GM12878 (cell line): ENCODE measurements at regions not wholly inside any gene's neighbourhood (a gene's known extent, or its start where the extent isn't known, plus 50 kb on each side); places are given as distances from the start of the nearest gene placed in this dataset.

Experiments used
- CREB1 ChIP-seq: IDR thresholded peaks from 2 replicates; pipeline ENCODE4 v1.6.1; 2012; ENCODE audit warnings: low read depth, mild to moderate bottlenecking, inconsistent platforms
- EED ChIP-seq: sonication (generic); IDR thresholded peaks from 2 replicates; pipeline ENCODE4 v1.6.1; 2016; ENCODE audit warnings: antibody characterized with exemption, low read depth
- EP300 ChIP-seq, 2 experiments: fragments of 150-350 bp in 1 of 2; IDR thresholded peaks; 2 replicates each; pipeline ENCODE4 v1.6.1; 2011 to 2012; ENCODE audit warnings: low read depth in 2 of 2, low read length in 2 of 2, borderline replicate concordance in 1 of 2, improper control_type of control experiment in 1 of 2, inconsistent platforms in 1 of 2; ENCODE audit not compliant: control insufficient read depth in 1 of 2
- GABPA ChIP-seq: IDR thresholded peaks from 2 replicates; pipeline ENCODE4 v1.6.1; 2014; ENCODE audit warnings: antibody characterized with exemption, low read depth, mild to moderate bottlenecking, inconsistent platforms
- POLR2AphosphoS5 ChIP-seq: IDR thresholded peaks from 2 replicates; pipeline ENCODE4 v1.6.1; 2011; ENCODE audit warnings: mild to moderate bottlenecking, low read length, inconsistent platforms
- SMARCA5 ChIP-seq: fragments of 450-650 bp; IDR thresholded peaks from 2 replicates; pipeline ENCODE4 v1.6.1; 2017; ENCODE audit warnings: mild to moderate bottlenecking
- USF2 ChIP-seq: IDR thresholded peaks from 2 replicates; pipeline ENCODE4 v1.6.1; 2011; ENCODE audit warnings: low read depth, low read length, improper control_type of control experiment, borderline replicate concordance
- TF ChIP-seq, protein P1 (sequence below), 3 experiments: IDR thresholded peaks in 2 of 3; conservative IDR thresholded peaks in 1 of 3; 2 replicates each; pipeline ENCODE4 v1.5.1; 2011; ENCODE audit warnings: low read depth in 3 of 3, low read length in 3 of 3, mild to moderate bottlenecking in 3 of 3, control low read depth in 2 of 3, moderate library complexity in 2 of 3, inconsistent platforms in 1 of 3, mixed read lengths in 1 of 3; ENCODE audit not compliant: control insufficient read depth in 2 of 3, insufficient read depth in 1 of 3; ENCODE audit errors: extremely low read depth in 1 of 3

GRCh38 chr9:102202126-102202525 is 463.7 kb upstream of the GRIN3A start:
- TF ChIP-seq, protein P1, sequence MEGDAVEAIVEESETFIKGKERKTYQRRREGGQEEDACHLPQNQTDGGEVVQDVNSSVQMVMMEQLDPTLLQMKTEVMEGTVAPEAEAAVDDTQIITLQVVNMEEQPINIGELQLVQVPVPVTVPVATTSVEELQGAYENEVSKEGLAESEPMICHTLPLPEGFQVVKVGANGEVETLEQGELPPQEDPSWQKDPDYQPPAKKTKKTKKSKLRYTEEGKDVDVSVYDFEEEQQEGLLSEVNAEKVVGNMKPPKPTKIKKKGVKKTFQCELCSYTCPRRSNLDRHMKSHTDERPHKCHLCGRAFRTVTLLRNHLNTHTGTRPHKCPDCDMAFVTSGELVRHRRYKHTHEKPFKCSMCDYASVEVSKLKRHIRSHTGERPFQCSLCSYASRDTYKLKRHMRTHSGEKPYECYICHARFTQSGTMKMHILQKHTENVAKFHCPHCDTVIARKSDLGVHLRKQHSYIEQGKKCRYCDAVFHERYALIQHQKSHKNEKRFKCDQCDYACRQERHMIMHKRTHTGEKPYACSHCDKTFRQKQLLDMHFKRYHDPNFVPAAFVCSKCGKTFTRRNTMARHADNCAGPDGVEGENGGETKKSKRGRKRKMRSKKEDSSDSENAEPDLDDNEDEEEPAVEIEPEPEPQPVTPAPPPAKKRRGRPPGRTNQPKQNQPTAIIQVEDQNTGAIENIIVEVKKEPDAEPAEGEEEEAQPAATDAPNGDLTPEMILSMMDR (IDR thresholded peaks at IDR 0.05 in 2 of 3, conservative IDR thresholded peaks at IDR 0.05 in 1 of 3; ENCODE audit: control insufficient read depth in 2 of 3, extremely low read depth in 1 of 3, insufficient read depth in 1 of 3, low read depth in 3 of 3, low read length in 3 of 3) = no peak
- TF ChIP-seq EED = no peak
- TF ChIP-seq SMARCA5 = no peak
- no peak for TF ChIP-seq EP300 (IDR thresholded peaks at IDR 0.05; ENCODE audit: borderline replicate concordance in 1 of 2, control insufficient read depth in 1 of 2, low read depth in 2 of 2, low read length in 2 of 2)
- no peak for TF ChIP-seq USF2
- TF ChIP-seq CREB1 = no peak
- TF ChIP-seq POLR2AphosphoS5 = no peak
- no peak for TF ChIP-seq GABPA
